Duodenal mucosa (tissue), 2 donors: ENCODE measurements at regions not wholly inside any gene's neighbourhood (a gene's known extent, or its start where the extent isn't known, plus 50 kb on each side); places are given as distances from the start of the nearest gene placed in this dataset.

ENCODE experiments used
- H3K27ac ChIP-seq: one replicate; pipeline ENCODE4 v1.7.0; 2013; ENCODE audit warnings: low read depth, low read length
- H3K27me3 ChIP-seq, 2 donors: one replicate each; pipeline ENCODE4 v1.7.0; 2013; ENCODE audit warnings: low read length in 2 of 2, control low read depth in 1 of 2; ENCODE audit not compliant: insufficient read depth in 2 of 2, control insufficient read depth in 1 of 2
- H3K36me3 ChIP-seq, 2 donors: one replicate each; pipeline ENCODE4 v1.7.0; 2013; ENCODE audit warnings: low read length in 2 of 2, control low read depth in 1 of 2; ENCODE audit not compliant: insufficient read depth in 2 of 2, control insufficient read depth in 1 of 2
- H3K4me1 ChIP-seq, 2 donors: one replicate each; pipeline ENCODE4 v1.7.0; 2013; ENCODE audit warnings: low read length in 2 of 2, control low read depth in 1 of 2; ENCODE audit not compliant: insufficient read depth in 2 of 2, control insufficient read depth in 1 of 2
- H3K4me3 ChIP-seq, 2 donors: one replicate each; pipeline ENCODE4 v1.7.0; 2013; ENCODE audit warnings: low read length in 2 of 2, low read depth in 1 of 2
- H3K9ac ChIP-seq, 2 donors: one replicate each; pipeline ENCODE4 v1.7.0; 2013; ENCODE audit warnings: low read length in 2 of 2, low read depth in 1 of 2
- H3K9me3 ChIP-seq, 2 donors: one replicate each; pipeline ENCODE4 v1.7.0; 2013; ENCODE audit warnings: low read length in 2 of 2, control low read depth in 1 of 2; ENCODE audit not compliant: control insufficient read depth in 1 of 2

GRCh38 chr12:39127401-39127800 lies 222.0 kb upstream of the CPNE8 start:
- Histone ChIP-seq H3K9me3 (peaks cover 0 to 9% of the 10 kb centered on the region in 2 donors), H3K27me3 (no peaks in the 10 kb centered on the region), H3K4me3 (no peak overlapping the region), H3K27ac (no peak overlapping the region), H3K9ac (no peak overlapping the region), H3K4me1 (no peaks in the 10 kb centered on the region), H3K36me3 (no peaks in the 10 kb centered on the region)

- Histone ChIP-seq H3K9me3 (peaks cover 0 to 9% of the 10 kb centered on the region in 2 donors), H3K4me1 (no peaks in the 10 kb centered on the region)
These were observed 220.2 kb upstream of the CPNE8 start for GRCh38 chr12:39125566-39125965.

GRCh38 chr12:39124768-39125167 lies 219.4 kb upstream of the CPNE8 start:
- no peak overlapping the region for H3K27ac ChIP-seq
- no peaks in the 10 kb centered on the region for H3K27me3 ChIP-seq
- H3K9ac ChIP-seq: no peak overlapping the region
- H3K4me3 ChIP-seq: no peak overlapping the region
- H3K4me1 ChIP-seq: no peaks in the 10 kb centered on the region
- peaks cover 0 to 9% of the 10 kb centered on the region in 2 donors for H3K9me3 ChIP-seq
- no peaks in the 10 kb centered on the region for H3K36me3 ChIP-seq

More at GRCh38 chr12:39125566-39125965, 220.2 kb upstream of the CPNE8 start:
- Histone ChIP-seq H3K27me3 (no peaks in the 10 kb centered on the region), H3K9ac (no peak overlapping the region), H3K36me3 (no peaks in the 10 kb centered on the region), H3K4me3 (no peak overlapping the region), H3K27ac (no peak overlapping the region)

DNA sequence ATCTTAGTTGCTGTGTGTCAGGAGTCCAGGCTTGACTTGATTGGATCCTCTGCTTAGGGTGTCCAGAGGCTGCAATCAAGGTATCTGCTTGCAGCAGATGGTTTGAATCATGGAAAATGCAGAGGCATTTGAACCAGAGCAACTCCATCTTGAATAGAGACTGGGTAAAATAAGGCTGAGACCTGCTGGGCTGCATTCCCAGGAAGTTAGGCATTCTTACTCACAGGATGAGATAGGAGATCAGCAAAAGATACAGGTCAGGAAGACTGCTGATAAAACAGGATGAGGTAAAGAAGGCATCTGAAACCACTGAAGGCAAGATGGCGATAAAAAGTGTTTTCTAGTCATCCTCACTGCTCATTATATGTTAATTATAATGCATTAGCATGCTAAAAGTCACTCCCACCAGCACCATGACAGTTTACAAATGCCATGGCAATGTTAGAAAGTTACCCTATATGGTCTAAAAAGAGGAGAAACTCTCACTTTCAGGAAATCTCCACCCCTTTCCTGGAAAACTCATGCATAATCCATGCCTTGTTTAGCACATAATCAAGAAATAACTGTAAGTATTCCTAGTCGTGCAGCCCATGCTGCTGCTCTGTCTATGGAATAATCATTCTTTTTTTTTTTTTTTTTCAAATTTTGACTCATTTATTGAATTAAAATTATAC lies 218.3 kb upstream of the CPNE8 start:
- no peak overlapping the region for H3K4me3 ChIP-seq
- no peak overlapping the region for H3K9ac ChIP-seq
- H3K9me3 ChIP-seq: peaks cover 0 to 9% of the 10 kb centered on the region in 2 donors
- no peak overlapping the region for H3K27ac ChIP-seq
- no peaks in the 10 kb centered on the region for H3K27me3 ChIP-seq
- no peaks in the 10 kb centered on the region for H3K4me1 ChIP-seq
- no peaks in the 10 kb centered on the region for H3K36me3 ChIP-seq

GRCh38 chr12:39122562-39123204 lies 217.3 kb upstream of the CPNE8 start:
- no peak overlapping the region for H3K9ac ChIP-seq
- no peak overlapping the region for H3K4me3 ChIP-seq
- peaks cover 0 to 9% of the 10 kb centered on the region in 2 donors for H3K9me3 ChIP-seq
- no peaks in the 10 kb centered on the region for H3K36me3 ChIP-seq
- no peak overlapping the region for H3K27ac ChIP-seq
- no peaks in the 10 kb centered on the region for H3K27me3 ChIP-seq
- no peaks in the 10 kb centered on the region for H3K4me1 ChIP-seq

GRCh38 chr12:39116861-39117260 lies 211.5 kb upstream of the CPNE8 start:
- Histone ChIP-seq H3K27ac (no peak overlapping the region), H3K9ac (no peak overlapping the region), H3K4me1 (no peaks in the 10 kb centered on the region), H3K4me3 (no peak overlapping the region), H3K36me3 (no peaks in the 10 kb centered on the region), H3K27me3 (no peaks in the 10 kb centered on the region), H3K9me3 (peaks cover 3 to 5% of the 10 kb centered on the region in 2 donors)

DNA sequence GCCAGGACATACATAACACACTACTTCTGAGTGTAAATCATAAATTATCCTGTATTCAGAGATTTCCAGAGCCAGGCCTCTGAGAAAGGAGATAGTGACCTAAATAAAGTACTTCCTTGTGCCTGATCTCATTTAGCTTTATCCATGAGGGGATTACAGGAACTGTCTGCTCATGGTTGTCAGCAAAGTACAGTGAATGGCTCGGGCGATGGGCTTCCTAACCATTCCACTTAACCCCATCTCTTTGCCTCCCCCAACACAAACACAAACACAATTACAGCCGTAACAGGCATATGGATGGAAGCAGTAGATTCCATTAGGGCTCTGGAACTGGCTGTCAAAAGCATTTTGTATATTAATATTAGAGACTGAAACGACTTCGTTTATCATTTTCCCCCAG lies 206.7 kb upstream of the CPNE8 start:
- no peak overlapping the region for H3K4me3 ChIP-seq
- H3K9ac ChIP-seq: no peak overlapping the region
- H3K36me3 ChIP-seq: no peaks in the 10 kb centered on the region
- H3K9me3 ChIP-seq: peaks cover 3 to 5% of the 10 kb centered on the region in 2 donors
- H3K4me1 ChIP-seq: no peaks in the 10 kb centered on the region
- no peak overlapping the region for H3K27ac ChIP-seq
- H3K27me3 ChIP-seq: no peaks in the 10 kb centered on the region

DNA sequence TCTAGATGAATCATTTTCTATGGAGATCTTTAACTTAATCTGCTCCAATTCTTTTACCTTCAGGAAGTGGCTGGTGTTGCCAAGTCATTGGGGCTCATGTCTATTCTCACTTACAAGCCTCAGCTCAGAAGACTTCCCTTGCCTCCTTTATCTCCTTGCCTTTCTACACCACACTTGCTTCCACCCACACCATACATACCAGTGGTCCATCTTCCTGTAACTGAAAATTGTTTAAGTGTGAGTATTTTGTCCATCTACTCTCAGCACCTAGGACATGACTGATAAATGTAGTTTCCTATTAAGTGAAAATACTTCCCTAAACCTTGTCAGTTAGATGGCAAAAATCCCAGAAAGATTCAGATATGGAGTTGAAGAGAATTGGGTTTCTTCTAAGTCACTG lies 199.7 kb upstream of the CPNE8 start:
- H3K9me3 ChIP-seq: no peaks in the 10 kb centered on the region
- no peak overlapping the region for H3K27ac ChIP-seq
- H3K27me3 ChIP-seq: no peaks in the 10 kb centered on the region
- H3K4me3 ChIP-seq: no peak overlapping the region
- H3K9ac ChIP-seq: no peak overlapping the region
- no peaks in the 10 kb centered on the region for H3K4me1 ChIP-seq
- H3K36me3 ChIP-seq: no peaks in the 10 kb centered on the region

DNA sequence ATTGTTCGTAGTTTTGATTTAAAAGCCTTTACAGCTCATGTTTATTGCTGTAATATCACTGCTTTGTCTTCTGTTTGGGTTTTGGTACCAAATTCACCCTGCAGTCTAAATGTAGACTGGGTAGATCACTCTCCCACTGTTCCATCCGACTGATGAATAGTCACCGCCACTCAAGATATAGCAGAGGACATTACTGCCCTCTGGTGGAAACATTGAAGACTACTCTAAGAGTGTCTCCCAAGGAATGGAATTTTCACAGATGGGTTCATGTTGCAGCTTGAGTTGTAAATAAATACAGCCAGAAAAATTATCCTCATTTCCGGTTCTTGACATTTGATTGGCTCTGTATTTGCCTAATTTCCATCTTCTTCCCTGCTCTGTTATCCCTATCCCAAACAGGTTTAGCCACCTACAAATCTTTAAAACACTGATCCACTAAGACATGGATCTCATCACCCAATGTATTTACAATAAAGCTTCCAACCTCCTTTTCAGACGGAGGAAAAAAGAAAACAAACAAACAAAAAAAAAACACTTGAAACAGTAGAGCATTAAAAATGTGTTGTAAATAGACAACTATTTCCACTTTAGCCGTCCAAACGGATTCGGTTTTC lies 198.3 kb upstream of the CPNE8 start:
- Histone ChIP-seq H3K27me3 (no peaks in the 10 kb centered on the region), H3K4me3 (no peak overlapping the region), H3K9me3 (no peaks in the 10 kb centered on the region), H3K4me1 (no peaks in the 10 kb centered on the region), H3K36me3 (no peaks in the 10 kb centered on the region), H3K9ac (no peak overlapping the region), H3K27ac (no peak overlapping the region)

DNA sequence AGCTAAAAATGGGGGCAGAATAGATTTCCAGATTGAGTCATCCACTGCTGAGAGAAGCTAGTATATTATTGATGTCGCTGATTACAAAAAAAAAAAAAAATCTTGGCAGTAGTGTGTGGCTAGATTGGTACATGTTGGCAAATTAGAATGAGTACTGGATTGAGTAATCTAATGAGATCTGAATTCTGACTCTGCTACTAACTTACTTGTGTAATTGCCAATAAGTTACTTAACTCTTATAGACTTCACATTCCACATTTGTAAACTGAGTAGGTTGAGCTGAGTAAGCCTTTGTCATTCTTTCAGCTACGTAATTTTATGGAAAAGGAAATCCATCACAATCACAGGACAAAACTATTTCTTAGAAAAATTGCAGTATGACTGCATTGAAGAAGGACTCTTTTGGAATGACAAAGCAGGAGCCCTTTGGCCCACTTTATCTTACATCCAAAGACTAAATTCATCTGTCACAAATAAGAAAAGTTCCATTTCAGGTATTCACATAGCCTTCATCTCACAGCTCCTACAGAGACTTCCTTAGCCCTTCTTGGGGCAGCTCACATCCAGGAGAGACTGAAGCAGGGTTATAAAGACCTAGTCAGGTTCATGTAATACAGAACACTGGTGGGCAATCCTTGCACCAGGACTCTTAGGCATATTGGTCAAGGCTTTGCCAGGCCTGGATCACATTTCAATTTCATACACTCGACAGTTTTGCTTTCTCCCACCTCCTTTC lies 197.3 kb upstream of the CPNE8 start:
- Histone ChIP-seq H3K4me3 (no peak overlapping the region), H3K9ac (no peak overlapping the region), H3K27me3 (no peaks in the 10 kb centered on the region), H3K27ac (no peak overlapping the region), H3K4me1 (no peaks in the 10 kb centered on the region), H3K9me3 (no peaks in the 10 kb centered on the region), H3K36me3 (no peaks in the 10 kb centered on the region)
